HCT116 (cell line): ENCODE measurements at regions not wholly inside any gene's neighbourhood (a gene's known extent, or its start where the extent isn't known, plus 50 kb on each side); places are given as distances from the start of the nearest gene placed in this dataset.
A peak's percentile ranks its signal among the peaks of the same experiment; 100 is the strongest.

Source experiments
- ATAC-seq: fragments of 200-7000 bp; cut with Tn5 transposase; 2 replicates; pipeline ENCODE4 v1.9.1; 2020; ENCODE audit warnings: mild to moderate bottlenecking, moderate library complexity
- BruUV-seq: library from RNA; stranded (reverse); fragments of 400-500 nt; replicated peaks from 2 replicates; lab custom pipeline; 2021; lab: Mats Ljungman, UMichigan
- CTCF ChIA-PET: fragments of 300-600 bp; sonication (Branson Sonifier 250); formaldehyde crosslinking; loops from one replicate; lab custom pipeline; 2021; ENCODE audit warnings: antibody characterized with exemption; lab: Charles Lee
- POLR2A ChIA-PET: fragments of 300-600, 350-600 bp; sonication (Branson Sonifier 250); formaldehyde crosslinking; loops from one replicate; lab custom pipeline; 2021; ENCODE audit warnings: antibody characterized with exemption; lab: Charles Lee
- RAD21 ChIA-PET, 2 experiments: fragments of 300-600 bp; sonication (Branson Sonifier 250); formaldehyde crosslinking; loops; one replicate each; lab custom pipeline; 2023; ENCODE audit warnings: low total read pairs in 2 of 2; ENCODE audit not compliant: uncharacterized antibody in 2 of 2, unreplicated experiment in 2 of 2, low non-redundant PET in 1 of 2; lab: Charles Lee
- DNase-seq: peaks from one replicate; pipeline ENCODE4 v3.0.0-alpha.2; 2010; ENCODE audit warnings: low read depth, low spot score
- H2AFZ ChIP-seq: fragments of 200-600 bp; shearing (Covaris generic), sonication (generic); 2 replicates; pipeline ENCODE4 v1.6.1; 2017; ENCODE audit warnings: low read depth, mixed run types, mixed read lengths, antibody characterized with exemption, low read length; ENCODE audit not compliant: poor library complexity, severe bottlenecking
- H3K27ac ChIP-seq: 2 replicates; pipeline ENCODE4 v1.5.1; 2012; ENCODE audit warnings: low read depth, low read length
- H3K27me3 ChIP-seq: fragments of 200-600 bp; sonication (generic); 2 replicates; pipeline ENCODE4 v1.6.1; 2016; ENCODE audit warnings: mixed run types, low read length, mixed read lengths; ENCODE audit not compliant: insufficient read depth
- H3K36me3 ChIP-seq, 2 experiments: fragments of 200-500 bp in 1 of 2; fragments of 200-600 bp in 1 of 2; sonication (Bioruptor generic) in 1 of 2; sonication (generic) in 1 of 2; 2 replicates each; pipeline versions ENCODE4 v1.5.1 to v1.6.1; 2014 to 2016; ENCODE audit warnings: low read length in 2 of 2, inconsistent platforms in 1 of 2, mixed read lengths in 1 of 2, mixed run types in 1 of 2; ENCODE audit not compliant: insufficient read depth in 2 of 2, control insufficient read depth in 1 of 2
- H3K4me1 ChIP-seq, 2 experiments: fragments of 200-600 bp in 1 of 2; sonication (generic) in 1 of 2; 2 replicates each; pipeline versions ENCODE4 v1.5.1 to v1.6.1; 2012 to 2017; ENCODE audit warnings: low read length in 2 of 2, inconsistent platforms in 1 of 2, mild to moderate bottlenecking in 1 of 2, mixed read lengths in 1 of 2, mixed run types in 1 of 2, moderate library complexity in 1 of 2; ENCODE audit not compliant: insufficient read depth in 2 of 2, control insufficient read depth in 1 of 2
- H3K4me2 ChIP-seq: fragments of 200-600 bp; sonication (generic); 2 replicates; pipeline ENCODE4 v1.6.1; 2017; ENCODE audit warnings: mixed run types, low read length, mixed read lengths
- H3K4me3 ChIP-seq, 2 experiments: fragments of 200-600 bp in 1 of 2; sonication (generic) in 1 of 2; replicated peaks in 1 of 2; 2 replicates each; pipeline ENCODE4 v1.5.1; 2011 to 2016; ENCODE audit warnings: low read length in 2 of 2, control low read depth in 1 of 2, low read depth in 1 of 2, mild to moderate bottlenecking in 1 of 2, mixed read lengths in 1 of 2, mixed run types in 1 of 2
- H3K79me2 ChIP-seq: fragments of 200-600 bp; sonication (generic); 2 replicates; pipeline ENCODE4 v1.6.1; 2017; ENCODE audit warnings: mild to moderate bottlenecking, mixed run types, low read length, moderate library complexity, mixed read lengths; ENCODE audit not compliant: insufficient read depth
- H3K9ac ChIP-seq: fragments of 200-600 bp; sonication (generic); 2 replicates; pipeline ENCODE4 v1.6.1; 2016; ENCODE audit warnings: low read length, mixed read lengths
- H3K9me2 ChIP-seq: fragments of 200-600 bp; sonication (generic), shearing (Covaris generic); 2 replicates; pipeline ENCODE4 v1.6.1; 2017; ENCODE audit warnings: mixed run types, mild to moderate bottlenecking, moderate library complexity; ENCODE audit not compliant: insufficient read depth
- H3K9me3 ChIP-seq, 2 experiments: fragments of 200-500 bp in 1 of 2; fragments of 200-600 bp in 1 of 2; sonication (Bioruptor generic) in 1 of 2; sonication (generic) in 1 of 2; 2 replicates each; pipeline ENCODE4 v1.6.1; 2014 to 2017; ENCODE audit warnings: low read length in 2 of 2, mixed read lengths in 2 of 2, inconsistent platforms in 1 of 2, low read depth in 1 of 2, mild to moderate bottlenecking in 1 of 2, mixed run types in 1 of 2, moderate library complexity in 1 of 2; ENCODE audit not compliant: control insufficient read depth in 1 of 2, insufficient read depth in 1 of 2
- H4K20me1 ChIP-seq: fragments of 200-600 bp; sonication (generic), shearing (Covaris generic); 2 replicates; pipeline ENCODE4 v1.6.1; 2017; ENCODE audit warnings: mixed run types, mild to moderate bottlenecking, moderate library complexity; ENCODE audit not compliant: insufficient read depth
- ATF3 ChIP-seq: IDR thresholded peaks from 2 replicates; pipeline ENCODE4 v1.6.1; 2012
- CBX3 ChIP-seq: IDR thresholded peaks from 2 replicates; pipeline ENCODE4 v1.6.1; 2012; ENCODE audit warnings: low read depth
- CEBPB ChIP-seq: IDR thresholded peaks from 2 replicates; pipeline ENCODE4 v1.6.1; 2012; ENCODE audit warnings: low read depth
- CTCF ChIP-seq, 3 experiments: fragments of 200-600 bp in 1 of 3; sonication (generic) in 1 of 3; IDR thresholded peaks in 2 of 3; conservative IDR thresholded peaks in 1 of 3; 2 replicates each; pipeline ENCODE4 v1.5.1; 2012 to 2017; ENCODE audit warnings: low read depth in 2 of 3, low read length in 2 of 3, antibody characterized with exemption in 1 of 3, borderline replicate concordance in 1 of 3, control low read depth in 1 of 3, mild to moderate bottlenecking in 1 of 3, mixed read lengths in 1 of 3, mixed run types in 1 of 3, moderate library complexity in 1 of 3; ENCODE audit not compliant: insufficient read depth in 1 of 3
- ELF1 ChIP-seq: IDR thresholded peaks from 2 replicates; pipeline ENCODE4 v1.6.1; 2012; ENCODE audit warnings: low read depth, borderline replicate concordance
- EZH2 ChIP-seq: fragments of 200-600 bp; sonication (generic); IDR thresholded peaks from 2 replicates; pipeline ENCODE4 v1.6.1; 2017; ENCODE audit warnings: antibody characterized with exemption, mixed run types
- EZH2phosphoT487 ChIP-seq: fragments of 200-600 bp; IDR thresholded peaks from 2 replicates; pipeline ENCODE4 v1.6.1; 2018; ENCODE audit warnings: antibody characterized with exemption, borderline replicate concordance
- FOSL1 ChIP-seq: IDR thresholded peaks from 2 replicates; pipeline ENCODE4 v1.6.1; 2012; ENCODE audit warnings: low read depth
- JUND ChIP-seq: IDR thresholded peaks from 2 replicates; pipeline ENCODE4 v1.6.1; 2012
- MAX ChIP-seq: IDR thresholded peaks from 2 replicates; pipeline ENCODE4 v1.6.1; 2012
- POLR2A ChIP-seq: IDR thresholded peaks from 2 replicates; pipeline ENCODE4 v1.7.0; 2011; ENCODE audit warnings: borderline replicate concordance; ENCODE audit not compliant: insufficient read depth, insufficient read length; ENCODE audit errors: extremely low read depth
- RAD21 ChIP-seq: IDR thresholded peaks from 2 replicates; pipeline ENCODE4 v1.6.1; 2012; ENCODE audit warnings: low read depth, mild to moderate bottlenecking
- REST ChIP-seq: IDR thresholded peaks from 2 replicates; pipeline ENCODE4 v1.6.1; 2012; ENCODE audit warnings: low read depth
- SIN3A ChIP-seq: IDR thresholded peaks from 2 replicates; pipeline ENCODE4 v1.6.1; 2012; ENCODE audit warnings: low read depth
- SP1 ChIP-seq: IDR thresholded peaks from 2 replicates; pipeline ENCODE4 v1.6.1; 2012; ENCODE audit warnings: low read depth
- SRF ChIP-seq: IDR thresholded peaks from 2 replicates; pipeline ENCODE4 v1.6.1; 2012; ENCODE audit warnings: low read depth
- TCF7L2 ChIP-seq: IDR thresholded peaks from 2 replicates; pipeline ENCODE4 v1.7.0; 2011; ENCODE audit warnings: borderline replicate concordance, inconsistent platforms; ENCODE audit not compliant: insufficient read depth, insufficient read length; ENCODE audit errors: extremely low read depth
- ZFX ChIP-seq: fragments of 450-650 bp; IDR thresholded peaks from 2 replicates; pipeline ENCODE4 v1.6.1; 2017
- intact Hi-C: fragments of 100-400 bp; cut with micrococcal nuclease; formaldehyde crosslinking; loops from 2 replicates; pipeline ENCODE4 v1.10.0; 2022

DNA sequence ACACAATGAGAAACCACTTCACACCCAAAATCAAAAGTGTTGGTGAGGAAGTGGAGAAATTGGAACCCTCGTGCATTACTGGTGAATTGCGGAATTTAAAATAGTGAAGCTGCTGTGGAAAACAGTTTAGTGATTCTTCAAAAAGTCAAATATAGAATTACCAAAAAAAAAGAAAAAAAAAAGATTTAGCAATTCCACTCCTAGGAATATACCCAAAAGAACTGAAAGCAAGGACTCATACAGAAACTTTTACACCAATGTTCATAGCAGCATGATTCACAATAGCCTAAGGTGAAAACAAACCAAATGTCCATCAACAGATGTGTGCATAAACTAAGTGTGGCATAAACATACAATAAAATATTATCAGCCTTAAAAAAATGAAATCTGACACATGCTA is 364.3 kb upstream of the FAM241A start:
- H2AFZ ChIP-seq = peak overlapping the region; percentile 70
- H3K36me3 ChIP-seq = no peaks in the 10 kb centered on the region
- ATAC-seq (no peak), DNase-seq (no peak)
- ChIA-PET RAD21 (no interaction called here), CTCF (interaction anchor here (1.0 kb wide), 1 partner anchor 25 kb away, joined by 4 read pairs; no protein-coding TSS in a partner anchor), POLR2A (no interaction called here)
- H3K9ac ChIP-seq = no peak overlapping the region
- intact Hi-C loops = no loop called here
- H3K4me1 ChIP-seq = peaks cover 9 to 25% of the 10 kb centered on the region in 2 experiments; a peak in 3 of 4 replicates
- no peaks in the 10 kb centered on the region for H3K9me3 ChIP-seq
- no peak overlapping the region for H3K27ac ChIP-seq
- peak overlapping the region; percentile 53 for H3K4me2 ChIP-seq
- BruUV-seq = no TSS peak
- peak overlapping the region in 1 of 2 experiments; percentile 9; a peak in 2 of 4 replicates for H3K4me3 ChIP-seq
- no peaks in the 10 kb centered on the region for H3K9me2 ChIP-seq
- TF ChIP-seq ATF3 (no peak), POLR2A (no peak), ELF1 (no peak), TCF7L2 (no peak), SP1 (no peak), CTCF (IDR thresholded peaks at IDR 0.05 in 2 of 3, conservative IDR thresholded peaks at IDR 0.05 in 1 of 3; ENCODE audit: borderline replicate concordance in 1 of 3, insufficient read depth in 1 of 3, low read depth in 2 of 3, low read length in 2 of 3) (no peak), SIN3A (no peak), FOSL1 (no peak), RAD21 (no peak), ZFX (no peak), SRF (no peak), JUND (no peak), EZH2 (no peak), EZH2phosphoT487 (no peak), REST (no peak), CBX3 (no peak), CEBPB (no peak), MAX (no peak)
- H3K79me2 ChIP-seq = no peaks in the 10 kb centered on the region
- no peaks in the 10 kb centered on the region for H4K20me1 ChIP-seq
- no peaks in the 10 kb centered on the region for H3K27me3 ChIP-seq
